ENCODE measurements at regions not wholly inside any gene's neighbourhood (a gene's known extent, or its start where the extent isn't known, plus 50 kb on each side); places are given as distances from the start of the nearest gene placed in this dataset.
"Not testable (repeated sequence)": the region's sequence is repeated elsewhere in the genome, so short reads cannot be mapped to it uniquely, and the experiment has no call there.

DNA sequence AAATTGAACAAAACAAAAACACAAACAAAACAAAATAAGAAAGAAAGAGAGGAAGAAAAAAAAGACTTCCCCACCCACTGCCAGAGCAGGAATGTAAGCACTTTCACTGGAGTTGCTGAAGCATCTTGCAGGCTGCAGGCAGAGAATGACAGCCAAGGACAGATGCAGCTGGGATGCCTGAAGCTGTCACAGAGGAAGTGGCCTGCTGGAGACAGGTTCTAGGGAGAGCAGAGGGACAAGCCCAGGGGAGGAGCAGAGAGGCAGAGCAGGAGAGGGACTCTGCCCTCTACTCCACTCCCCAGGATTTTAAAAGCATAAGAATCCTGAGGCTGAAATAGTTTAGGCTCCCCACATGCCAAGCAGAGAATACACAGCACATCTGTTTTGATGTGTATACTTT lies 326.2 kb downstream of the TUSC7 start:
- TF ChIP-seq, protein P1, sequence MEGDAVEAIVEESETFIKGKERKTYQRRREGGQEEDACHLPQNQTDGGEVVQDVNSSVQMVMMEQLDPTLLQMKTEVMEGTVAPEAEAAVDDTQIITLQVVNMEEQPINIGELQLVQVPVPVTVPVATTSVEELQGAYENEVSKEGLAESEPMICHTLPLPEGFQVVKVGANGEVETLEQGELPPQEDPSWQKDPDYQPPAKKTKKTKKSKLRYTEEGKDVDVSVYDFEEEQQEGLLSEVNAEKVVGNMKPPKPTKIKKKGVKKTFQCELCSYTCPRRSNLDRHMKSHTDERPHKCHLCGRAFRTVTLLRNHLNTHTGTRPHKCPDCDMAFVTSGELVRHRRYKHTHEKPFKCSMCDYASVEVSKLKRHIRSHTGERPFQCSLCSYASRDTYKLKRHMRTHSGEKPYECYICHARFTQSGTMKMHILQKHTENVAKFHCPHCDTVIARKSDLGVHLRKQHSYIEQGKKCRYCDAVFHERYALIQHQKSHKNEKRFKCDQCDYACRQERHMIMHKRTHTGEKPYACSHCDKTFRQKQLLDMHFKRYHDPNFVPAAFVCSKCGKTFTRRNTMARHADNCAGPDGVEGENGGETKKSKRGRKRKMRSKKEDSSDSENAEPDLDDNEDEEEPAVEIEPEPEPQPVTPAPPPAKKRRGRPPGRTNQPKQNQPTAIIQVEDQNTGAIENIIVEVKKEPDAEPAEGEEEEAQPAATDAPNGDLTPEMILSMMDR (conservative IDR thresholded peaks at IDR 0.05; ENCODE audit: control insufficient read depth, insufficient read depth, low read depth, low read length) = no peak
- peak; percentile 6 for DNase-seq (ENCODE audit: low read depth)
- no peak overlapping the region for H3K4me3 ChIP-seq (ENCODE audit: control insufficient read depth, low read depth, low read length)

DNA sequence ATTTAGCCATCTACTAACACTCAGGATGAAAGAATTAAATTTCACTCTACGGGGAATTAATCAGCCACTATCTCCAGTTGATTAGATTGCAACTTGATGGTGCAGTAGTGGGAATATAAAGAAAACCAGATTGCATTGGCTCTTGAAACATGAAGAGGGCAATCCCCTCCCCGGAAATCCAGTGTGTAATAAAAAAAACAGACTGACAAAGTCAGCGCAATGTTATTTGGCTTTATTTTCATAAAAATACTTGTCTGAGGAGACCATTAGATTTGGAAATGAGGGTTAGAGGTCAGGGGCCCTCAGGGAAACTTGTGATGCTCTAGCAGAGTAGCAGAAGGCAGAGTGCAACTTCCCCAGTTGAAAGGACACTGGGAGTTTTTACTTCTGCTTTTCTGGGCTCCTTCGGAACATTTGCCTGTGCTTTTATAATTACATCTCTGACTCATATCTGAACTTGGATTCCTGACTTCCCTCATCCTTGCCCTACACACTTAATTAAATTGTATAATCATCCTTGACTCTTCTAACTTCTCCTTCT lies 326.8 kb downstream of the TUSC7 start:
- peak overlapping the region; percentile 2 for H3K4me3 ChIP-seq (ENCODE audit: control insufficient read depth, low read depth, low read length)
- peak; percentile 91 for DNase-seq (ENCODE audit: low read depth)
- TF ChIP-seq, protein P1 (conservative IDR thresholded peaks at IDR 0.05; ENCODE audit: control insufficient read depth, insufficient read depth, low read depth, low read length) = no peak

DNA sequence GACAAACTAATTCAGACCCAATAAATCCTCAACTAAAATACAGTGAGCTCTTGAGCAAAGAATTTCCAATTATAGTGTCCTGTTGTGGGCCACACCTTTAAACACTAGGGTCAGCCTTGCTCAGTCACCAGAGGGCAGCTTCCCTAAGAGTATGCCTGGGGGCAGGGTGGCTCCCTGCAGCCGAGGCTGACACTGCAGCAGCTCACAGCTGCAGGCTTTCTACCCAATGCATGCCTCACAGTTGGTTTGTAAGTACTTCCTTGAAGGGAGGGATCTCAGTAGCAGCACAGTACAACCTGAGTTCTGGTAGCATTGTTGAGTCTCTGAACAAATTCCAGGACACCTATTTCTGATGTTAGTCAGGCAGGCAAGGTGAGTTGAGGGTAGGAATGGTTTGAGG lies 335.6 kb downstream of the TUSC7 start:
- TF ChIP-seq, protein P1 (conservative IDR thresholded peaks at IDR 0.05; ENCODE audit: control insufficient read depth, insufficient read depth, low read depth, low read length) = no peak
- DNase-seq (ENCODE audit: low read depth) = no peak
- H3K4me3 ChIP-seq (ENCODE audit: control insufficient read depth, low read depth, low read length) = no peak overlapping the region

DNA sequence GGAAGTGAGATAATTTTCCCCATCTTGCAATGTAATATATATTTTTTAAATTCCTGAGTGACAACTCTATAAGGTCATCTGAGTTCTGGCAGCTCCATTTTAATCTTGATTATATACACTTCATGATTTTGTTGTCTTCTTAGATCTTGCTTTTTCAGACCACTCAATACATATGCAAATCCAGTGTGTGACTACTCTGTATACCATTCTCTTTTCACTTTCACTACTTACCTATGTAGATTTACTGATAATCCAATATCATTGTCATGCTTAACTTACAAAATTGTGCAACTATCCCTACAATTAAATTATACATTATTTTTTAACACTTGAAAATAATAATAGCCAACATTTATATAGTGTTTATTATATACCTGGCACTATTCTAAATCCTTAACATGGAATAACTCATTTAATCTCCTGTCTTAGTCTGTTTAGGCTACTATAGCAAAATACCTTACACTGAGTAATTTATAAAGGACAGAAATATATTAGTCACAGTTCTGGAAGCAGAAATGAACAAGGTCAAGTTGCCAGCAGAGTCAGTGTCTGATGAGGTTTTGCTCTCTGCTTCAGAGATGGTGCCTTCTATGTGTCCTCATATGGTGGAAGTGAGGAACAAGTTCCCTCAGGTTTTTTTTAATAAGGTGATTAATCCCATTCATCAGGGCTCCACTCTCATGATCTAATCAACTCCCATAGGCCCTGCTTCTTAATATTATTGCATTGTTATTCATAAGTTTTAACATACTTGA lies 338.5 kb downstream of the TUSC7 start:
- peak; percentile 40 for DNase-seq (ENCODE audit: low read depth)
- no peak overlapping the region for H3K4me3 ChIP-seq (ENCODE audit: control insufficient read depth, low read depth, low read length)
- TF ChIP-seq, protein P1 (conservative IDR thresholded peaks at IDR 0.05; ENCODE audit: control insufficient read depth, insufficient read depth, low read depth, low read length) = no peak

DNA sequence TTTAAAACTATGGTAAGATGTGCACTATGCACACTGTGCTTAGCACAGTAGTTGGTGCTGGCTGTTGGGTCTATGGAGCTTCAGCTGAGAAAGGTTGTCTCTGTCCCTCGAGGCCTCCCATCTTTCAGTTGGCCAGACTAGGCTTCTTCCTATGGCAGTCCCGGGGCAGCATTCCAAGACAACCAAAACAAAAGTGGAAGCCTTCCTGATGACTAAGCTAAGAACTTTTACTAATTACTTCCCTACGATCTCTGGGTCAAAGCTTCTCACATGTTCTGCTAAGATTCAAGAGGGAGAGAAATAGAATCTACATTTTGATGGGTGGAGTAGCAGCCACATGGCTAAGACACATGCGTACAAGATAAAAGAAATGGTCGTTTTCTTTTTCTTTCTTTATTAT lies 342.8 kb downstream of the TUSC7 start:
- no peak overlapping the region for H3K4me3 ChIP-seq (ENCODE audit: control insufficient read depth, low read depth, low read length)
- TF ChIP-seq, protein P1 (conservative IDR thresholded peaks at IDR 0.05; ENCODE audit: control insufficient read depth, insufficient read depth, low read depth, low read length) = no peak
- DNase-seq (ENCODE audit: low read depth) = peak; percentile 82

DNA sequence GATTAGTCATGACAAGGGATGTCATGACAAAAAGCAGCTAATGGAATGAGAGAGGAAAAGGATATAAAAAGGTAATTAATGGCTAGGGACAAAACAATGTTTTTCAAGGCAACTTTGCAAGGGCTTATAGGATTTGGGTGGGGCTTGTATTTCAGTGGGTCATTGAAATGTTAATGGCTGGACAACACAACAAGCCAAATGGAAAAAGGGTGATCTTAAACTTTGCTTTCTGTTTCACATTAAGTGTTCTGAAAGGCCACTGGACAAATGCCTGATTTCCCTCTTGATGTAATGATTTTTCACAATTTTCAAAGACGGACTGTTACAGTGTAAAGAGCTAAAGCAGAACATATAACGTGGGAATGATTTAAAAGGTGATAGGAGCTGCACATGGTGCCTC lies 345.0 kb downstream of the TUSC7 start:
- H3K4me3 ChIP-seq (ENCODE audit: control insufficient read depth, low read depth, low read length) = no peak overlapping the region
- DNase-seq (ENCODE audit: low read depth) = peak; percentile 16
- TF ChIP-seq, protein P1 (conservative IDR thresholded peaks at IDR 0.05; ENCODE audit: control insufficient read depth, insufficient read depth, low read depth, low read length) = no peak

DNA sequence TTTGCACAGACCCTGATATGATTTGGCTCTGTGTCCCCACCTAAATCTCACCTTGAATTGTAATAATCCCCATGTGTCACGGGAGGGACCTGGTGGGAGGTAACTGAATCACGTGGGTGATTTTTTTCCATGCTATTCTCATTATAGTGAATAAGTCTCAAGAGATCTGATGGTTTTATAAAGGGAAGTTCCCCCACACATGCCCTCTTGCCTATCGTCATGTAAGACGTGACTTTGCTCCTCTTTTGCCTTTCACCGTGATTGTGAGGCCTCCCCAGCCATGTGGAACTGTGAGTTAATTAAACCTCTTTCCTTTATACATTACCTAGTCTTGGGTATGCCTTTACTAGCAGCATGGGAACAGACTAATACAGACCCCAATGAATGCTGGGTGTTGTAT lies 347.4 kb downstream of the TUSC7 start:
- H3K4me3 ChIP-seq (ENCODE audit: control insufficient read depth, low read depth, low read length); DNase-seq (ENCODE audit: low read depth): not testable (repeated sequence)

All from fibroblast of mammary gland (primary cell).